ENCODE measurements at regions not wholly inside any gene's neighbourhood (a gene's known extent, or its start where the extent isn't known, plus 50 kb on each side); places are given as distances from the start of the nearest gene placed in this dataset.

- H3K4me3 ChIP-seq: no peak overlapping the region
- no peaks in the 10 kb centered on the region for H3K4me1 ChIP-seq (ENCODE audit: control insufficient read depth in 1 of 2, low read depth in 2 of 2)
- H3K9me3 ChIP-seq: no peaks in the 10 kb centered on the region
- no peak for ATAC-seq (ENCODE audit: insufficient number of reproducible peaks, low FRiP score, low read depth)
- H3K36me3 ChIP-seq: no peaks in the 10 kb centered on the region
- H3K27me3 ChIP-seq (replicated peaks; ENCODE audit: insufficient read depth): no peaks in the 10 kb centered on the region
- DNase-seq (ENCODE audit: low spot score): no peak
- H3K27ac ChIP-seq: no peak overlapping the region
- no peak for TF ChIP-seq CTCF (IDR thresholded peaks at IDR 0.05)
These were observed 1621.3 kb upstream of the TMEFF2 start for GRCh38 chr2:193816008-193816407.

- Histone ChIP-seq H3K27me3 (replicated peaks; ENCODE audit: insufficient read depth) (no peaks in the 10 kb centered on the region), H3K27ac (no peak overlapping the region), H3K4me3 (no peak overlapping the region), H3K4me1 (ENCODE audit: control insufficient read depth in 1 of 2, low read depth in 2 of 2) (no peaks in the 10 kb centered on the region), H3K36me3 (no peaks in the 10 kb centered on the region), H3K9me3 (no peaks in the 10 kb centered on the region)
- no peak for ATAC-seq (ENCODE audit: insufficient number of reproducible peaks, low FRiP score, low read depth)
- no peak for DNase-seq (ENCODE audit: low spot score)
- no peak for TF ChIP-seq CTCF (IDR thresholded peaks at IDR 0.05)
These were observed 1615.8 kb upstream of the TMEFF2 start for GRCh38 chr2:193810533-193810932.

GRCh38 chr2:193808877-193809276, 1614.1 kb upstream of the TMEFF2 start:
- no peak for TF ChIP-seq CTCF (IDR thresholded peaks at IDR 0.05)
- ATAC-seq (ENCODE audit: insufficient number of reproducible peaks, low FRiP score, low read depth) (no peak), DNase-seq (ENCODE audit: low spot score) (no peak)
- Histone ChIP-seq H3K27me3 (replicated peaks; ENCODE audit: insufficient read depth) (no peaks in the 10 kb centered on the region), H3K9me3 (no peaks in the 10 kb centered on the region), H3K36me3 (no peaks in the 10 kb centered on the region), H3K4me1 (ENCODE audit: control insufficient read depth in 1 of 2, low read depth in 2 of 2) (no peaks in the 10 kb centered on the region), H3K27ac (no peak overlapping the region), H3K4me3 (no peak overlapping the region)

- no peak overlapping the region for H3K27ac ChIP-seq
- ATAC-seq (ENCODE audit: insufficient number of reproducible peaks, low FRiP score, low read depth) (no peak), DNase-seq (ENCODE audit: low spot score) (no peak)
- no peaks in the 10 kb centered on the region for H3K27me3 ChIP-seq (replicated peaks; ENCODE audit: insufficient read depth)
- H3K4me3 ChIP-seq: no peak overlapping the region
- no peaks in the 10 kb centered on the region for H3K9me3 ChIP-seq
- H3K36me3 ChIP-seq: no peaks in the 10 kb centered on the region
- no peak for TF ChIP-seq CTCF (IDR thresholded peaks at IDR 0.05)
- H3K4me1 ChIP-seq (ENCODE audit: control insufficient read depth in 1 of 2, low read depth in 2 of 2): no peaks in the 10 kb centered on the region
These were observed 1611.5 kb upstream of the TMEFF2 start for GRCh38 chr2:193806088-193806774.

- no peaks in the 10 kb centered on the region for H3K36me3 ChIP-seq
- no peak for DNase-seq (ENCODE audit: low spot score)
- TF ChIP-seq CTCF (IDR thresholded peaks at IDR 0.05): no peak
These were observed 1602.1 kb upstream of the TMEFF2 start for GRCh38 chr2:193796847-193797246.

More at GRCh38 chr2:193796847-193797246, 1602.1 kb upstream of the TMEFF2 start:
- Histone ChIP-seq H3K4me1 (ENCODE audit: control insufficient read depth in 1 of 2, low read depth in 2 of 2) (no peaks in the 10 kb centered on the region), H3K27me3 (replicated peaks; ENCODE audit: insufficient read depth) (no peaks in the 10 kb centered on the region), H3K4me3 (no peak overlapping the region), H3K9me3 (no peaks in the 10 kb centered on the region), H3K27ac (no peak overlapping the region)
- ATAC-seq (ENCODE audit: insufficient number of reproducible peaks, low FRiP score, low read depth): no peak

All from thoracic aorta (tissue), 2 donors.